HG03095 (cell line): ENCODE measurements at regions not wholly inside any gene's neighbourhood (a gene's known extent, or its start where the extent isn't known, plus 50 kb on each side); places are given as distances from the start of the nearest gene placed in this dataset.

Experiments used
- ATAC-seq: cut with Tn5 transposase; IDR thresholded peaks from one replicate; pipeline ENCODE4 v1.9.1; 2021; ENCODE audit warnings: moderate library complexity; ENCODE audit not compliant: unreplicated experiment

GRCh38 chr4:122516376-122516775 is 59.9 kb upstream of the IL2 start:
- no peak for ATAC-seq

GRCh38 chr4:122514671-122515070 is 58.1 kb upstream of the IL2 start:
- ATAC-seq = no peak

GRCh38 chr4:122512430-122512829 is 55.9 kb upstream of the IL2 start:
- ATAC-seq = no peak

GRCh38 chr4:122508083-122508482 is 51.6 kb upstream of the IL2 start:
- peak; percentile 68 for ATAC-seq
